Ovary (tissue), 7 donors: ENCODE measurements at regions not wholly inside any gene's neighbourhood (a gene's known extent, or its start where the extent isn't known, plus 50 kb on each side); places are given as distances from the start of the nearest gene placed in this dataset.

Experiments used
- DNase-seq, 5 donors: peaks; one replicate each; pipeline ENCODE4 v3.0.0-alpha.2; 2019 to 2020
- H3K27ac ChIP-seq, 2 donors: fragments of 200-600 bp; one replicate each; pipeline versions ENCODE4 v1.5.1 to v1.8.0; 2019 to 2022
- H3K27me3 ChIP-seq: fragments of 200-600 bp; one replicate; pipeline ENCODE4 v1.8.0; 2022
- H3K36me3 ChIP-seq: fragments of 200-600 bp; sonication (generic); one replicate; pipeline ENCODE4 v1.5.1; 2019
- H3K4me1 ChIP-seq: one replicate; pipeline ENCODE4 v1.8.1; 2013; ENCODE audit warnings: mild to moderate bottlenecking, moderate library complexity; ENCODE audit not compliant: insufficient read depth
- H3K4me3 ChIP-seq: fragments of 200-600 bp; sonication (generic); one replicate; pipeline ENCODE4 v1.5.1; 2017
- H3K9me3 ChIP-seq, 2 donors: fragments of 200-600 bp in 1 of 2; sonication (generic) in 1 of 2; one replicate each; pipeline versions ENCODE4 v1.5.1 to v1.8.1; 2013 to 2019; ENCODE audit warnings: mild to moderate bottlenecking in 1 of 2, moderate library complexity in 1 of 2
- EP300 ChIP-seq: sonication (generic); formaldehyde crosslinking; IDR thresholded peaks from one replicate; pipeline ENCODE4 v1.6.1; 2017; ENCODE audit warnings: antibody characterized with exemption
- POLR2A ChIP-seq: fragments of 450-650 bp; IDR thresholded peaks from one replicate; pipeline ENCODE4 v1.6.1; 2017; ENCODE audit warnings: antibody characterized with exemption, mild to moderate bottlenecking, moderate library complexity
- WGBS, 3 donors: extraction: QIAGEN DNeasy Blood & Tissue Kit in 1 of 3; methylation state at CpG; one replicate each; pipeline versions ENCODE4 v1.1.5 to v1.1.7; 2013 to 2017; 5-methylcytosine and 5-hydroxymethylcytosine counted together
- intact Hi-C, 4 donors: fragments of 100-400 bp; cut with DNase I; formaldehyde crosslinking; loops; one replicate each; pipeline versions ENCODE4 v1.11.0 to v1.15.1; 2022 to 2023
- TF ChIP-seq, protein P1 (sequence below), 3 donors: fragments of 450-650 bp in 2 of 3; fragments of 200-600 bp in 1 of 3; IDR thresholded peaks; one replicate each; pipeline versions ENCODE4 v1.5.1 to v1.8.0; 2016 to 2022; ENCODE audit warnings: antibody characterized with exemption in 3 of 3, mild to moderate bottlenecking in 1 of 3
- donor health status: DM: no; HTN: no; CAD: no; lungs with moderate emphysema.
- donor health status: DM: no; HTN: no; CAD: no.
- donor health status: Bipolar disorder and iron deficiency.
- donor health status: DM: no; HTN: no; CAD: no.
- donor health status: DM: yes; HTN: yes; CAD: no.

DNA sequence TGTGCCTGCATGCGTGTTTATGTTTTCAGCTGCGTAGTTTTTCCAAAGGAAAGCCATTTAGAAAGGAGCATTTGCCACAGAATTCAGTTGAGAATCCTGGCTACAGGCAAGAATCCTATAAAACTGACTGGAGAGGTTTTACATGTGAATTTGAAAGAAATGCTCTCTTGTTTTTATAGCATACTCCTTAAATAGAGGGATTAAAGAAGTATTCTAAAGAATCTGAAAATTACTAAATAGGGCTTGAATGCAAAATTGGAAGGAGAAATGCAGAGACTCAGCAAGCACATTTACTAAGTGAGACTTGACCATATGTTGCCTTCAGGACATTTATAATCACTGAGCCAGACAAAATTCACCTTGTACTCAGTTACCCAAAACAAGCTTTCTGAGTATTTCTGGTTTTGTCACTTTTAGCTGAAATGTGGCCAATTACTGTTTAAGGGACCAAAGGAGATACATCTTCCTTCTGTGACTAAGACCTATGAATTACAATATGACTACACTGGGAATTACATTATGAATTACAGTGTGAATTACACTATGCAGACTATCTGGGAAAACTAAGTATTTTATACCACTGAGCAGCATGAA lies 107.4 kb upstream of the ASCC3 start:
- no peaks in the 10 kb centered on the region for H3K27me3 ChIP-seq
- H3K27ac ChIP-seq = no peak overlapping the region
- no peaks in the 10 kb centered on the region for H3K4me1 ChIP-seq
- no peak for DNase-seq
- TF ChIP-seq EP300 = no peak
- TF ChIP-seq, protein P1, sequence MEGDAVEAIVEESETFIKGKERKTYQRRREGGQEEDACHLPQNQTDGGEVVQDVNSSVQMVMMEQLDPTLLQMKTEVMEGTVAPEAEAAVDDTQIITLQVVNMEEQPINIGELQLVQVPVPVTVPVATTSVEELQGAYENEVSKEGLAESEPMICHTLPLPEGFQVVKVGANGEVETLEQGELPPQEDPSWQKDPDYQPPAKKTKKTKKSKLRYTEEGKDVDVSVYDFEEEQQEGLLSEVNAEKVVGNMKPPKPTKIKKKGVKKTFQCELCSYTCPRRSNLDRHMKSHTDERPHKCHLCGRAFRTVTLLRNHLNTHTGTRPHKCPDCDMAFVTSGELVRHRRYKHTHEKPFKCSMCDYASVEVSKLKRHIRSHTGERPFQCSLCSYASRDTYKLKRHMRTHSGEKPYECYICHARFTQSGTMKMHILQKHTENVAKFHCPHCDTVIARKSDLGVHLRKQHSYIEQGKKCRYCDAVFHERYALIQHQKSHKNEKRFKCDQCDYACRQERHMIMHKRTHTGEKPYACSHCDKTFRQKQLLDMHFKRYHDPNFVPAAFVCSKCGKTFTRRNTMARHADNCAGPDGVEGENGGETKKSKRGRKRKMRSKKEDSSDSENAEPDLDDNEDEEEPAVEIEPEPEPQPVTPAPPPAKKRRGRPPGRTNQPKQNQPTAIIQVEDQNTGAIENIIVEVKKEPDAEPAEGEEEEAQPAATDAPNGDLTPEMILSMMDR (IDR thresholded peaks at IDR 0.05) = no peak
- no peak for TF ChIP-seq POLR2A
- H3K4me3 ChIP-seq = no peak overlapping the region
- no peaks in the 10 kb centered on the region for H3K36me3 ChIP-seq
- WGBS, 3 donors = 90 to 94% (median 92%) methylated on average over 2 of the region's 2 CpGs
- intact Hi-C loops = no loop called here
- no peaks in the 10 kb centered on the region for H3K9me3 ChIP-seq

DNA sequence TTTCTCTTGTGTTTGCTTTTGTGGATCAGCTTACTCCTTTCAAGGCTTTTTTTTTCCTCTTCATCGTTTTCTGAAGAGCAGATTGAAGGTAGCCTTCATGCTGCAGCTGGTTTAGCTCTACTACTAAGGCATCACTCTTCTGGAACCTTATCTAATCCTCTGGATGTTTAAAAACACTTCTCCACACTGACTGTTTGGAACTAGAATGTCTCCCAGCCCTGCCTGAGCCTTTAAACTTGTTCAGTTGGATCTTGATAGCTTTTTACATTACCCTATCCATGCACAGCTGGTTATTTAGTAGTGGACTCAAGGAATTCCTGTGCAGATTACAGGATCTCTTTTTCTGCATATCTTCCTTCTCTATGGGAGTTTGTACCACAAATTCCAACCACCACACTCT lies 108.9 kb upstream of the ASCC3 start:
- WGBS, 3 donors = 0 to 13% (median 7%) methylated on average over 1 of the region's 1 CpG
- H3K36me3 ChIP-seq = no peaks in the 10 kb centered on the region

DNA sequence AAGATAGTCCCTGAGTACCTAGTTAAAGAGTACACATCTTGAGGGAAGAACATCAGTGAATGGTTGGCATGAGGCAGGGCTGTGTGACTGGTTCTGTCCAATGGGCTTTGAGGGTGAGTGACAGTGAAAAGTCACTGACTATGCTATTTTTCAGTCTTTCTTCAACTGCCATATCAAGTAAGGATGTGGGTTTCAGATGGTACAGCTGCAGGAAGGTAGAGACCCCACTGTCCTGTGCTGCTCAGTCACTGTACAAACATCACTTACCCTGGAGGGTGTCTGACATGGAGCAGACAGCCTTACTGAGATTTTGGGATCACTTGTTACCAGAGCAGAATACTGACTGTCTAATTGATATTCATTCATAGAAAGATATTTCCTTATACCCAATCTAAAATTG lies 115.3 kb upstream of the ASCC3 start:
- intact Hi-C loops = no loop called here
- H3K4me1 ChIP-seq = no peaks in the 10 kb centered on the region
- no peak overlapping the region for H3K27ac ChIP-seq
- no peaks in the 10 kb centered on the region for H3K36me3 ChIP-seq
- H3K27me3 ChIP-seq = no peaks in the 10 kb centered on the region
- H3K4me3 ChIP-seq = no peak overlapping the region
- TF ChIP-seq EP300 = no peak
- H3K9me3 ChIP-seq = no peaks in the 10 kb centered on the region
- DNase-seq = no peak

More for the DNA sequence above, 108.9 kb upstream of the ASCC3 start:
- no peaks in the 10 kb centered on the region for H3K4me1 ChIP-seq
- DNase-seq = no peak
- H3K4me3 ChIP-seq = no peak overlapping the region
- no peaks in the 10 kb centered on the region for H3K27me3 ChIP-seq
- H3K27ac ChIP-seq = no peak overlapping the region
- intact Hi-C loops = no loop called here
- H3K9me3 ChIP-seq = no peaks in the 10 kb centered on the region
- TF ChIP-seq POLR2A (no peak), EP300 (no peak)
- TF ChIP-seq, protein P1 (IDR thresholded peaks at IDR 0.05) = no peak

DNA sequence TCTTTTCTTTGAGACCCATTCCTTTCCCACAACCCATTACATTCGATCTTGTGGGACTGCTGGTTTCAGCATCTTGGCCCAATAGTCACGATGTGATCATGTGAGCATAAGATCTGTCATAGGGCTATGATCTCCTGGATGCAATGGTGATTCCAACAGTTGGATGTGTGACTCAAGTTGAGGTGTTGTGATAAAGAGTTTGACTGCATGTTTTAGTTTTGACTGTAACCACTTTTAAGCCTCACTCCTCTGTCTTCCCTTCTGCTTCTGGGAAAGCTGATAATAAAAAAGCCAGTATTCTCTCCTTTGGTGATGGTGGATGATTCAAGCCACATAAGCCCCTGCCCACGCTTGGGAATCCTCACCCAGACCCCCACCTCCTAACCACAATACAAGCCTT lies 117.0 kb upstream of the ASCC3 start:
- Histone ChIP-seq H3K4me3 (no peak overlapping the region), H3K9me3 (no peaks in the 10 kb centered on the region), H3K27me3 (no peaks in the 10 kb centered on the region), H3K27ac (no peak overlapping the region), H3K36me3 (no peaks in the 10 kb centered on the region), H3K4me1 (no peaks in the 10 kb centered on the region)
- 77 to 81% (median 80%) methylated on average over 3 of the region's 3 CpGs for WGBS, 3 donors
- no peak for TF ChIP-seq EP300
- TF ChIP-seq, protein P1 (IDR thresholded peaks at IDR 0.05) = no peak
- no peak for TF ChIP-seq POLR2A
- intact Hi-C loops = no loop called here
- DNase-seq = no peak

DNA sequence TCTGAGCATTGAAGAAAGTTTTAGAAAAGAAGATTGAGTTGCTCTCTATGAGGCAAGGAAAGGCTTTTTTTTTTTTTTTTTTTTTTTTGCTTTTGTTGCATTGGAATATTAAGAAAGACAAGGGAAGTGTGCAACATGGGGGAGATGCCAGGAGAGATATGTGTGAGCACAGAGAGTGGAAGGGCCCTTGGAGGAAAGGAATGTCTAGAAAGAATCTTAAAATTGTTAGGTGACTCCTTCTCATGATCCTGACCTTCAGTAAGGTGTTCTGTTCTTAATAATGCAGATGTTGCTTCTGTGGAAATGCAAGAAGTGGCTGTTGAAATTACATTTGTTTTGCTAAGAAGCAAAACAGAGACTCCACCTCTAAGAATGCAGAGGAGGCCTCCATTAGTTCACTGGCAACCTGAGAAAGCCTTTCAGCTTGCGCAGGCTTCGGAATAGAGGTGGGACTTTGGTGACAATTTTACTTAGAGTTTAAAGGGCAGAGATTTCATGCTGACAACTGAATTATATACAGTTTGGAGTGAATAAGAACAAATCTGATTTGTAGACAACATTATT lies 118.0 kb upstream of the ASCC3 start:
- TF ChIP-seq POLR2A = no peak
- TF ChIP-seq, protein P1 (IDR thresholded peaks at IDR 0.05) = no peak
- TF ChIP-seq EP300 = no peak
- intact Hi-C loops = no loop called here
- Histone ChIP-seq H3K4me3 (no peak overlapping the region), H3K27me3 (no peaks in the 10 kb centered on the region), H3K36me3 (no peaks in the 10 kb centered on the region), H3K9me3 (no peaks in the 10 kb centered on the region), H3K27ac (no peak overlapping the region), H3K4me1 (no peaks in the 10 kb centered on the region)
- no peak for DNase-seq
- 74 to 93% (median 92%) methylated on average over 2 of the region's 2 CpGs for WGBS, 3 donors
